ENCODE measurements at regions not wholly inside any gene's neighbourhood (a gene's known extent, or its start where the extent isn't known, plus 50 kb on each side); places are given as distances from the start of the nearest gene placed in this dataset.

DNA sequence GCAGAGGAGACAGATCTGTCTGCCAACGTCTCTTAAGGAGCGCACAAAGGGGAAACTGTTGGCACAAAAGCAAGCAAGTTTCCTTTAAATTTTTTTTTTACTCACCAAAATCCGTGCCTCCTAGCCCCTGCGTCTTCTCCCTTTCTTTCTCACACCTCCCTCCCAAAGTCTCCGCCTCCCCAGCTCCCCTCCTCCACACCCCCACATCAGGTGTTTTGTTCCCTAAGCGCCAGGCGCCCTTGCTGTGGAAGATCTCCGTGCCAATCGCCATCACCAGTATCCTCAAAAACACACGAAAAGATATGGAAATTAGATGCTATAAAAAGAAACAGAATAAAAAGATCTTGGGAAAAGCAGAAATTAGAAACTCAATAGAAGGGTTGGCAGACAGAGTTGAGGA is 87.6 kb downstream of the DRD1 start:
- no peak overlapping the region for H2AFZ ChIP-seq
- H3K9me3 ChIP-seq (ENCODE audit: low read depth): no peaks in the 10 kb centered on the region
- no peaks in the 10 kb centered on the region for H4K20me1 ChIP-seq (ENCODE audit: insufficient read depth)
- H3K79me2 ChIP-seq (ENCODE audit: insufficient read depth): no peaks in the 10 kb centered on the region
- WGBS, 2 experiments (ENCODE audit: low coverage in 1 of 2, low lambda C conversion rate in 2 of 2, missing lambda C conversion rate in 2 of 2): 28% methylated on average over 8 to 10 of the region's 10 CpGs
- no peak overlapping the region for H3K4me2 ChIP-seq (ENCODE audit: unreplicated experiment)
- H3K4me1 ChIP-seq (ENCODE audit: insufficient read depth): no peaks in the 10 kb centered on the region
- no peak overlapping the region for H3K9ac ChIP-seq
- H3K9me2 ChIP-seq (ENCODE audit: insufficient read depth): no peaks in the 10 kb centered on the region
- in situ Hi-C loops (cut with MboI): no loop called here
- H3F3A ChIP-seq (ENCODE audit: insufficient read depth): no peaks in the 10 kb centered on the region
- H3K27me3 ChIP-seq (replicated peaks; ENCODE audit: insufficient read depth): no peaks in the 10 kb centered on the region
- H3K36me3 ChIP-seq (ENCODE audit: low read depth): no peaks in the 10 kb centered on the region
- no peak for TF ChIP-seq EZH2 (IDR thresholded peaks at IDR 0.05; ENCODE audit: insufficient read depth, poor library complexity, severe bottlenecking)
- no peak overlapping the region for H3K27ac ChIP-seq
- no peak for DNase-seq
- H3K4me3 ChIP-seq: no peak overlapping the region

DNA sequence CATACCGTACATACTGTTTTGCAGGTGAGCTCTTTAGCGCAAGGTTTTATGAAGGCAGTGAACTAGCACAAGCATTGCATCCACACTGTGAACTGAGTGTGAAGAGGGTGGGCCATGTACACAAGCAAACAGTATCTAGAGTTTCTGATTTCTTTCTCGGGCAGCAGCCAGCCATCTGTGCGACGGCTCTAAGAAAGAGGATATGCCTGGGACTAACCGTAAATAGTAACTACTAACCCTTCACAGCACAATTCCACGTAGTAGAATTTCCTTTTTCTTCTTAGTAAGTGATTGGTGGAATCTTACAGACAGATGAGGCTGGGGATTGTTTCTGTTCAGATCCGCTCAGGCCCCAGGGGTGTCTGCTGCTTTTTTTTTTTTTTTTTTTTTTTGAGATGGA is 89.0 kb downstream of the DRD1 start:
- H3K9me2 ChIP-seq (ENCODE audit: insufficient read depth): no peaks in the 10 kb centered on the region
- no peaks in the 10 kb centered on the region for H4K20me1 ChIP-seq (ENCODE audit: insufficient read depth)
- 11 to 16% methylated on average over 8 of the region's 8 CpGs for whole genome bisulfite sequencing, 2 experiments (ENCODE audit: low coverage in 1 of 2, low lambda C conversion rate in 2 of 2, missing lambda C conversion rate in 2 of 2)
- H3K4me2 ChIP-seq (ENCODE audit: unreplicated experiment): no peak overlapping the region
- no peaks in the 10 kb centered on the region for H3K9me3 ChIP-seq (ENCODE audit: low read depth)
- no peaks in the 10 kb centered on the region for H3F3A ChIP-seq (ENCODE audit: insufficient read depth)
- no peaks in the 10 kb centered on the region for H3K79me2 ChIP-seq (ENCODE audit: insufficient read depth)
- no peaks in the 10 kb centered on the region for H3K4me1 ChIP-seq (ENCODE audit: insufficient read depth)
- H3K4me3 ChIP-seq: no peak overlapping the region
- no peak overlapping the region for H3K27ac ChIP-seq
- in situ Hi-C loops (cut with MboI): no loop called here
- no peak for TF ChIP-seq EZH2phosphoT487 (IDR thresholded peaks at IDR 0.05; ENCODE audit: insufficient read depth, low read depth)
- TF ChIP-seq EZH2 (IDR thresholded peaks at IDR 0.05; ENCODE audit: insufficient read depth, poor library complexity, severe bottlenecking): no peak
- H3K27me3 ChIP-seq (replicated peaks; ENCODE audit: insufficient read depth): no peaks in the 10 kb centered on the region
- no peak overlapping the region for H2AFZ ChIP-seq
- no peaks in the 10 kb centered on the region for H3K36me3 ChIP-seq (ENCODE audit: low read depth)
- H3K9ac ChIP-seq: no peak overlapping the region
- DNase-seq: no peak

DNA sequence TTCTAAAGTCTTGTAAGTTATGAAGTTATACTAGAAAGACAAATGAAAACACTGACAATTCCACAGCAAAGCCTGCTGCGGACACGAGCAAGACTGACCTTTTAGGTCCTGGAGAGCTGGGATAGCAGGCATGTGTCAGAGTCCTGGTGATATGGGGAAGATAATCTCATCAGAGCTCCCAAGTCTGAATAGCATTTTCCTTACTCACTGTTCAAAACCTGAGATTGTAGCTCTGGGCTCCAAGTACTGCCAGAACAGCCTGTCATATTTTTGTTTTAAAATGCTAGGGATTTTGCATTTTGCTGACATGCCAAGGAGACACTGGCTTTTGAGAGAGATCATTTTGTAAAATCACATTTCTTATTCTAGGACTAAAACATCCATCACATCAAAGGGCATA is 90.1 kb downstream of the DRD1 start:
- Histone ChIP-seq H3K4me2 (ENCODE audit: unreplicated experiment) (no peak overlapping the region), H3K9ac (no peak overlapping the region), H3K4me3 (no peak overlapping the region), H3K9me3 (ENCODE audit: low read depth) (no peaks in the 10 kb centered on the region), H4K20me1 (ENCODE audit: insufficient read depth) (no peaks in the 10 kb centered on the region), H3K9me2 (ENCODE audit: insufficient read depth) (no peaks in the 10 kb centered on the region), H3K4me1 (ENCODE audit: insufficient read depth) (no peaks in the 10 kb centered on the region), H3F3A (ENCODE audit: insufficient read depth) (no peaks in the 10 kb centered on the region), H3K36me3 (ENCODE audit: low read depth) (no peaks in the 10 kb centered on the region), H3K79me2 (ENCODE audit: insufficient read depth) (no peaks in the 10 kb centered on the region), H3K27me3 (replicated peaks; ENCODE audit: insufficient read depth) (no peaks in the 10 kb centered on the region), H3K27ac (no peak overlapping the region), H2AFZ (no peak overlapping the region)
- WGBS, 2 experiments (ENCODE audit: low coverage in 1 of 2, low lambda C conversion rate in 2 of 2, missing lambda C conversion rate in 2 of 2): 29 to 31% methylated on average over 2 of the region's 2 CpGs
- TF ChIP-seq EZH2phosphoT487 (IDR thresholded peaks at IDR 0.05; ENCODE audit: insufficient read depth, low read depth) (no peak), EZH2 (IDR thresholded peaks at IDR 0.05; ENCODE audit: insufficient read depth, poor library complexity, severe bottlenecking) (no peak)
- DNase-seq: no peak
- in situ Hi-C loops (cut with MboI): no loop called here

DNA sequence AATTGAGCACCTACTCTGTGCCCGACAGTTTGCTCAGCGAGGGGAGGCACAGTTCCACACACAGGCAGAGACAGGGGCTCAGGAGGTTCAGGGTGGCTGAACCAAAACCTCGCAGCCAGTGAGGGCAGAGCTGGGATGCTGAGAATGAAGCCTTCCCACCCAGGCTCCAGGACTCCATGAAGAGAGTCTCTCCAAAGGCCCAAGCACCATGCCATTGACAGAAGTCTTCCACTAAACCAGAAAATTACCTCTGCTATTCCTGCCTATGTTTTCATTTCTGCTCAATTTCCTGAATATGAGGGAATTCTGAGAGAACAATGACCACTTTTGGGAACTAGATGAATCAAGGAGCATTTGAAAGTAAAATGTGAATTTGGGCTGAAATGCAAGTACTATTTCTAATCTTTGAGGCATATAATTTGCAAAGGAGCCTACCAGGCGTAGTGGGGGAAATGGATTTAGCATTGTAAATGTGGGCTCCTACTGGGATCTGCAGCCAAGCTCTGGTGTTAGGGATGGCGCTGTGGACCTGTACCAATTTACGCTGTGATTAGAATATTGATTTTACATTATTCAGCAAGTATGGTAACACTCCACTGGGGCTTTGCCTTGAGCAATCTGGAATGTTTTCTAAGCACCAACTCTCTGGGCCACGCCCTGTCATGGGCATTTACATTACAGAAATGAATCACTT is 91.9 kb downstream of the DRD1 start:
- no peaks in the 10 kb centered on the region for H3K9me3 ChIP-seq (ENCODE audit: low read depth)
- 19 to 22% methylated on average over 7 of the region's 7 CpGs for WGBS, 2 experiments (ENCODE audit: low coverage in 1 of 2, low lambda C conversion rate in 2 of 2, missing lambda C conversion rate in 2 of 2)
- no peaks in the 10 kb centered on the region for H3K79me2 ChIP-seq (ENCODE audit: insufficient read depth)
- no peak overlapping the region for H3K27ac ChIP-seq
- no peaks in the 10 kb centered on the region for H3K4me1 ChIP-seq (ENCODE audit: insufficient read depth)
- in situ Hi-C loops (cut with MboI): no loop called here
- H3K4me2 ChIP-seq (ENCODE audit: unreplicated experiment): no peak overlapping the region
- H3K9ac ChIP-seq: no peak overlapping the region
- H3K4me3 ChIP-seq: no peak overlapping the region
- H3K27me3 ChIP-seq (replicated peaks; ENCODE audit: insufficient read depth): no peaks in the 10 kb centered on the region
- TF ChIP-seq EZH2phosphoT487 (IDR thresholded peaks at IDR 0.05; ENCODE audit: insufficient read depth, low read depth) (no peak), EZH2 (IDR thresholded peaks at IDR 0.05; ENCODE audit: insufficient read depth, poor library complexity, severe bottlenecking) (no peak)
- no peak for DNase-seq
- no peaks in the 10 kb centered on the region for H4K20me1 ChIP-seq (ENCODE audit: insufficient read depth)
- H3F3A ChIP-seq (ENCODE audit: insufficient read depth): no peaks in the 10 kb centered on the region
- H3K9me2 ChIP-seq (ENCODE audit: insufficient read depth): no peaks in the 10 kb centered on the region
- H2AFZ ChIP-seq: no peak overlapping the region
- no peaks in the 10 kb centered on the region for H3K36me3 ChIP-seq (ENCODE audit: low read depth)

DNA sequence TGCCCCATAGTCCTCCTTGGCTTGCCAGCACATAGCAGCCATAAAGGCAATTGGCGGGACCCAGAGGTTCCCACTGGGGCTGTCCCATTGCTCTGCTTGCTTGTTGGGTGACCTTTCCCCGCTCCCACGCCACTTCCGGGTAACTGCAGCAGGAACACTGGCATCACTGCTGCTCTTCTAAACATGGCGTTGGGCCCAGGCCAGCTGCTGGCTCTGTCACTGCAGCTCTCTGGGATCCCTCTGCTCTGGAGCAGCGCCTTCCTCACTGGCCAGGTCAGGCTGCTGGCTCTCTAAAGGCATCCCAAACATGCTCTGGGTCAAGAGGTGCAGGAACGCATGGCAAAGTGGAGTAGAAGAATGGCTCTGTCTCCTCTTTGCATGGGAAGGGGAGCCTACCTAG is 92.9 kb downstream of the DRD1 start:
- H3K9me3 ChIP-seq (ENCODE audit: low read depth): no peaks in the 10 kb centered on the region
- no peak overlapping the region for H3K4me3 ChIP-seq
- no peak overlapping the region for H3K4me2 ChIP-seq (ENCODE audit: unreplicated experiment)
- H3K9ac ChIP-seq: no peak overlapping the region
- H3K9me2 ChIP-seq (ENCODE audit: insufficient read depth): no peaks in the 10 kb centered on the region
- no peak overlapping the region for H2AFZ ChIP-seq
- no peak overlapping the region for H3K27ac ChIP-seq
- no peaks in the 10 kb centered on the region for H3K36me3 ChIP-seq (ENCODE audit: low read depth)
- in situ Hi-C loops (cut with MboI): no loop called here
- WGBS, 2 experiments (ENCODE audit: low coverage in 1 of 2, low lambda C conversion rate in 2 of 2, missing lambda C conversion rate in 2 of 2): 21 to 24% methylated on average over 6 of the region's 7 CpGs
- H3K79me2 ChIP-seq (ENCODE audit: insufficient read depth): no peaks in the 10 kb centered on the region
- DNase-seq: no peak
- no peaks in the 10 kb centered on the region for H3F3A ChIP-seq (ENCODE audit: insufficient read depth)
- H4K20me1 ChIP-seq (ENCODE audit: insufficient read depth): no peaks in the 10 kb centered on the region
- no peaks in the 10 kb centered on the region for H3K4me1 ChIP-seq (ENCODE audit: insufficient read depth)
- H3K27me3 ChIP-seq (replicated peaks; ENCODE audit: insufficient read depth): no peaks in the 10 kb centered on the region
- TF ChIP-seq EZH2phosphoT487 (IDR thresholded peaks at IDR 0.05; ENCODE audit: insufficient read depth, low read depth) (no peak), EZH2 (IDR thresholded peaks at IDR 0.05; ENCODE audit: insufficient read depth, poor library complexity, severe bottlenecking) (no peak)
